MM.1S (cell line): ENCODE measurements at regions not wholly inside any gene's neighbourhood (a gene's known extent, or its start where the extent isn't known, plus 50 kb on each side); places are given as distances from the start of the nearest gene placed in this dataset.
A peak's percentile ranks its signal among the peaks of the same experiment; 100 is the strongest.

ENCODE experiments used
- DNase-seq: peaks from one replicate; pipeline ENCODE4 v3.0.0-alpha.2; 2015
- H2AFZ ChIP-seq: fragments of 300-600 bp; sonication (generic); 2 replicates; pipeline ENCODE4 v1.6.0; 2016; ENCODE audit warnings: antibody characterized with exemption, low read length
- H3F3A ChIP-seq: fragments of 300-600 bp; sonication (generic); 2 replicates; pipeline ENCODE4 v1.6.1; 2016; ENCODE audit warnings: mild to moderate bottlenecking, antibody characterized with exemption, low read length, moderate library complexity, mixed read lengths; ENCODE audit not compliant: insufficient read depth
- H3K27ac ChIP-seq: fragments of 300-600 bp; sonication (generic); 2 replicates; pipeline ENCODE4 v1.5.1; 2016; ENCODE audit warnings: mild to moderate bottlenecking, low read length
- H3K27me3 ChIP-seq: fragments of 300-600 bp; sonication (generic); replicated peaks from 2 replicates; pipeline ENCODE4 v1.6.0; 2016; ENCODE audit warnings: low read length; ENCODE audit not compliant: insufficient read depth
- H3K36me3 ChIP-seq: fragments of 300-600 bp; sonication (generic); replicated peaks from 2 replicates; pipeline ENCODE4 v1.6.1; 2016; ENCODE audit warnings: mild to moderate bottlenecking, low read length, mixed read lengths; ENCODE audit not compliant: insufficient read depth
- H3K4me1 ChIP-seq: fragments of 300-600 bp; sonication (generic); 2 replicates; pipeline ENCODE4 v1.6.1; 2016; ENCODE audit warnings: low read length, mixed read lengths
- H3K4me2 ChIP-seq: fragments of 300-600 bp; sonication (generic); 2 replicates; pipeline ENCODE4 v1.6.0; 2016; ENCODE audit warnings: low read depth, low read length
- H3K4me3 ChIP-seq: fragments of 300-600 bp; sonication (generic); 2 replicates; pipeline ENCODE4 v1.5.1; 2016; ENCODE audit warnings: low read length, mixed read lengths
- H3K79me2 ChIP-seq: fragments of 300-600 bp; sonication (generic); 2 replicates; pipeline ENCODE4 v1.6.1; 2016; ENCODE audit warnings: mixed run types, low read length, mixed read lengths
- H3K9ac ChIP-seq: fragments of 300-600 bp; sonication (generic); 2 replicates; pipeline ENCODE4 v1.6.1; 2016; ENCODE audit warnings: low read length, mixed read lengths
- H3K9me2 ChIP-seq: fragments of 300-600 bp; sonication (generic); replicated peaks from 2 replicates; pipeline ENCODE4 v1.6.1; 2016; ENCODE audit warnings: mild to moderate bottlenecking, low read length, mixed read lengths; ENCODE audit not compliant: insufficient read depth
- H3K9me3 ChIP-seq: fragments of 300-600 bp; sonication (generic); replicated peaks from 2 replicates; pipeline ENCODE4 v1.6.1; 2016; ENCODE audit warnings: mild to moderate bottlenecking, low read length, mixed read lengths; ENCODE audit not compliant: insufficient read depth
- H4K20me1 ChIP-seq: fragments of 300-600 bp; sonication (generic); 2 replicates; pipeline ENCODE4 v1.6.1; 2016; ENCODE audit warnings: mild to moderate bottlenecking, low read length, moderate library complexity, mixed read lengths; ENCODE audit not compliant: insufficient read depth
- CTCF ChIP-seq: fragments of 300-600 bp; sonication (generic); IDR thresholded peaks from 2 replicates; pipeline ENCODE4 v1.5.1; 2016; ENCODE audit warnings: antibody characterized with exemption, low read length, mixed read lengths
- EZH2 ChIP-seq: fragments of 300-600 bp; sonication (generic); optimal IDR thresholded peaks from 2 replicates; pipeline ENCODE3; 2017; ENCODE audit warnings: low read depth, mild to moderate bottlenecking, antibody characterized with exemption, low read length, mixed read lengths
- EZH2phosphoT487 ChIP-seq: fragments of 300-600 bp; sonication (generic); IDR thresholded peaks from 2 replicates; pipeline ENCODE4 v1.6.1; 2018; ENCODE audit warnings: antibody characterized with exemption, low read length

- Histone ChIP-seq H3K79me2 (no peaks in the 10 kb centered on the region), H3K9me3 (no peaks in the 10 kb centered on the region), H3K27me3 (no peaks in the 10 kb centered on the region), H4K20me1 (no peaks in the 10 kb centered on the region), H2AFZ (no peak overlapping the region), H3K9ac (no peak overlapping the region), H3K9me2 (no peaks in the 10 kb centered on the region), H3K4me2 (no peak overlapping the region), H3F3A (no peaks in the 10 kb centered on the region), H3K27ac (no peak overlapping the region), H3K4me3 (no peak overlapping the region), H3K36me3 (no peaks in the 10 kb centered on the region), H3K4me1 (0 out of 2 replicates have a peak, but pooled peaks cover 18% of the 10 kb centered on the region)
- TF ChIP-seq EZH2 (no peak), EZH2phosphoT487 (no peak), CTCF (no peak)
- DNase-seq: no peak
Observed at GRCh38 chr3:153438271-153438670, 276.2 kb downstream of the RAP2B start.

GRCh38 chr3:153439780-153440179, 277.8 kb downstream of the RAP2B start:
- Histone ChIP-seq H3K9ac (no peak overlapping the region), H3K4me2 (no peak overlapping the region), H2AFZ (no peak overlapping the region), H3K79me2 (no peaks in the 10 kb centered on the region), H3K27ac (no peak overlapping the region), H3K4me3 (no peak overlapping the region), H3F3A (no peaks in the 10 kb centered on the region), H3K36me3 (no peaks in the 10 kb centered on the region), H3K9me2 (no peaks in the 10 kb centered on the region), H3K27me3 (no peaks in the 10 kb centered on the region), H4K20me1 (no peaks in the 10 kb centered on the region), H3K4me1 (0 out of 2 replicates have a peak, but pooled peaks cover 20% of the 10 kb centered on the region), H3K9me3 (no peaks in the 10 kb centered on the region)
- TF ChIP-seq EZH2 (no peak), CTCF (no peak), EZH2phosphoT487 (no peak)
- DNase-seq: no peak

GRCh38 chr3:153440311-153440710, 278.3 kb downstream of the RAP2B start:
- no peak for TF ChIP-seq CTCF
- no peak for TF ChIP-seq EZH2phosphoT487
- no peak for TF ChIP-seq EZH2
- Histone ChIP-seq H3K4me3 (no peak overlapping the region), H3K79me2 (no peaks in the 10 kb centered on the region)

GRCh38 chr3:153442386-153442785, 280.4 kb downstream of the RAP2B start:
- TF ChIP-seq EZH2phosphoT487: no peak
- no peak for TF ChIP-seq CTCF
- no peak for TF ChIP-seq EZH2
- Histone ChIP-seq H3F3A (no peaks in the 10 kb centered on the region), H2AFZ (no peak overlapping the region), H3K4me1 (0 out of 2 replicates have a peak, but pooled peaks cover 20% of the 10 kb centered on the region), H3K9me3 (no peaks in the 10 kb centered on the region), H3K9me2 (no peaks in the 10 kb centered on the region), H3K4me2 (peak overlapping the region; percentile 49), H3K27ac (no peak overlapping the region), H3K9ac (no peak overlapping the region), H3K79me2 (no peaks in the 10 kb centered on the region), H3K4me3 (no peak overlapping the region), H3K36me3 (no peaks in the 10 kb centered on the region), H4K20me1 (no peaks in the 10 kb centered on the region), H3K27me3 (no peaks in the 10 kb centered on the region)
- no peak for DNase-seq

More at GRCh38 chr3:153440311-153440710, 278.3 kb downstream of the RAP2B start:
- Histone ChIP-seq H3K9me2 (no peaks in the 10 kb centered on the region), H3K36me3 (no peaks in the 10 kb centered on the region), H3K4me2 (no peak overlapping the region), H3K4me1 (0 out of 2 replicates have a peak, but pooled peaks cover 20% of the 10 kb centered on the region), H2AFZ (no peak overlapping the region), H3K27ac (no peak overlapping the region), H4K20me1 (no peaks in the 10 kb centered on the region), H3K9me3 (no peaks in the 10 kb centered on the region), H3K27me3 (no peaks in the 10 kb centered on the region), H3F3A (no peaks in the 10 kb centered on the region), H3K9ac (no peak overlapping the region)
- DNase-seq: no peak
